Esophagus muscularis mucosa (tissue), 4 donors: ENCODE measurements at regions not wholly inside any gene's neighbourhood (a gene's known extent, or its start where the extent isn't known, plus 50 kb on each side); places are given as distances from the start of the nearest gene placed in this dataset.
"Not testable (repeated sequence)": the region's sequence is repeated elsewhere in the genome, so short reads cannot be mapped to it uniquely, and the experiment has no call there.

Experiments used
- DNase-seq: peaks from one replicate; pipeline ENCODE4 v3.0.0-alpha.2; 2017; ENCODE audit errors: extremely low spot score
- H3K27ac ChIP-seq, 4 donors: fragments of 200-600 bp; sonication (generic); replicated peaks in 1 of 4; 1 replicate in 3 of 4; 2 replicates in 1 of 4; pipeline ENCODE4 v1.5.1; 2016 to 2019; ENCODE audit warnings: mild to moderate bottlenecking in 1 of 4
- H3K27me3 ChIP-seq, 4 donors: fragments of 200-600 bp; sonication (generic); one replicate each; pipeline versions ENCODE4 v1.5.1 to v1.6.0; 2016 to 2019
- H3K36me3 ChIP-seq, 4 donors: fragments of 200-600 bp; sonication (generic); one replicate each; pipeline ENCODE4 v1.5.1; 2016 to 2019
- H3K4me1 ChIP-seq, 4 donors: fragments of 200-600 bp; sonication (generic); one replicate each; pipeline ENCODE4 v1.5.1; 2016 to 2019
- H3K4me3 ChIP-seq, 4 donors: fragments of 200-600 bp; sonication (generic); 1 replicate in 2 of 4; 2 replicates in 2 of 4; pipeline ENCODE4 v1.5.1; 2016 to 2019; ENCODE audit warnings: mild to moderate bottlenecking in 4 of 4, moderate library complexity in 1 of 4
- H3K9me3 ChIP-seq, 4 donors: fragments of 200-600 bp; sonication (generic); 1 replicate in 3 of 4; 2 replicates in 1 of 4; pipeline ENCODE4 v1.5.1; 2016 to 2019
- EP300 ChIP-seq: sonication (generic); formaldehyde crosslinking; IDR thresholded peaks from one replicate; pipeline ENCODE4 v1.6.1; 2017; ENCODE audit warnings: antibody characterized with exemption
- POLR2A ChIP-seq: fragments of 450-650 bp; IDR thresholded peaks from one replicate; pipeline ENCODE4 v1.6.1; 2017; ENCODE audit warnings: antibody characterized with exemption, moderate library complexity, mild to moderate bottlenecking, low read depth
- POLR2AphosphoS5 ChIP-seq, 2 donors: sonication (generic); formaldehyde crosslinking; IDR thresholded peaks; one replicate each; pipeline ENCODE4 v1.6.1; 2017; ENCODE audit warnings: antibody characterized with exemption in 2 of 2
- WGBS: methylation state at CpG from one replicate; pipeline ENCODE4 v1.1.5; 2018; 5-methylcytosine and 5-hydroxymethylcytosine counted together
- intact Hi-C: fragments of 100-400 bp; cut with DNase I; formaldehyde crosslinking; loops from one replicate; pipeline ENCODE4 v1.15.1; 2023
- TF ChIP-seq, protein P1 (sequence below), 3 experiments: fragments of 200-600 bp in 2 of 3; fragments of 450-650 bp in 1 of 3; sonication (generic) in 2 of 3; IDR thresholded peaks; one replicate each; pipeline ENCODE4 v1.5.1; 2017 to 2019; ENCODE audit warnings: antibody characterized with exemption in 3 of 3, mild to moderate bottlenecking in 2 of 3, moderate library complexity in 1 of 3

DNA sequence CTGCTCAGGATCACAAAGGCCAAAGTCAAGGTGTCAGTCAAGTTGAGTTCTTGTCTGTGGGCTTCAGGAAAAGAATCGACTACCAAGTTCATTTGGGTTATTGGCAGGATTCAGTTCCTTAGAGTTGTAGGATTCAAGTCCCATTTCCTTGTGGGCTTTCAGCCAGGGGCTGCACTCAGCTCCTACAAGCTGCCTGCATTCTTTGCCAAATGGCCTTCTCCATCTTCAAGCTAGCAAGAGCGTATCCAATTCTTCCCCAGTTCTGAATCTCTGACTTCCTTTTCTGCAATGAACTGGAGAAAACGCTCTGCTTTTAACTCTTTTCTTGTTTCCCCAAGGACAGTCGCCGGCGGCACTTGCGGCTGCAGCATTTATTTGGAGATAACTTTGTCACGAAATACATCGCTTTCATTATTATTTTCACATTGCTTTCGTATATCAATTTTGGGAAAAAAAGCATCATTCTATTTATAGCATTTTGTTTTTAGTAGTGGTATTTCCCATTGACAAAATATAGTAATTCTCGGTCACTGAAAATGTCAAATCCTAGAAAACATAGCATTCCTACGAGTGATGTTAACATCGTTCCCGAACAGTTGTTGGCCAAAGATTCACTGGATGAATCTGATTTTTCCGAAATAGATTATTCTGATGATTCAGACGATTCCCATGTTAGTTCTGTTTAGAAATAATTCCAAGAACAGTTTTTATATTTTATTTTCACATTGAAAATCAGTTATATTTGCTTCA is 59.6 kb upstream of the SERPINE2 start:
- peak overlapping the region in 1 of 4 donors; percentile 5 for H3K4me3 ChIP-seq
- no peaks in the 10 kb centered on the region for H3K27me3 ChIP-seq
- no peaks in the 10 kb centered on the region for H3K36me3 ChIP-seq
- TF ChIP-seq POLR2A: no peak
- TF ChIP-seq EP300: no peak
- TF ChIP-seq, protein P1, sequence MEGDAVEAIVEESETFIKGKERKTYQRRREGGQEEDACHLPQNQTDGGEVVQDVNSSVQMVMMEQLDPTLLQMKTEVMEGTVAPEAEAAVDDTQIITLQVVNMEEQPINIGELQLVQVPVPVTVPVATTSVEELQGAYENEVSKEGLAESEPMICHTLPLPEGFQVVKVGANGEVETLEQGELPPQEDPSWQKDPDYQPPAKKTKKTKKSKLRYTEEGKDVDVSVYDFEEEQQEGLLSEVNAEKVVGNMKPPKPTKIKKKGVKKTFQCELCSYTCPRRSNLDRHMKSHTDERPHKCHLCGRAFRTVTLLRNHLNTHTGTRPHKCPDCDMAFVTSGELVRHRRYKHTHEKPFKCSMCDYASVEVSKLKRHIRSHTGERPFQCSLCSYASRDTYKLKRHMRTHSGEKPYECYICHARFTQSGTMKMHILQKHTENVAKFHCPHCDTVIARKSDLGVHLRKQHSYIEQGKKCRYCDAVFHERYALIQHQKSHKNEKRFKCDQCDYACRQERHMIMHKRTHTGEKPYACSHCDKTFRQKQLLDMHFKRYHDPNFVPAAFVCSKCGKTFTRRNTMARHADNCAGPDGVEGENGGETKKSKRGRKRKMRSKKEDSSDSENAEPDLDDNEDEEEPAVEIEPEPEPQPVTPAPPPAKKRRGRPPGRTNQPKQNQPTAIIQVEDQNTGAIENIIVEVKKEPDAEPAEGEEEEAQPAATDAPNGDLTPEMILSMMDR (IDR thresholded peaks at IDR 0.05): no peak
- no peak for TF ChIP-seq POLR2AphosphoS5 (IDR thresholded peaks at IDR 0.05)
- intact Hi-C loops: no loop called here
- H3K9me3 ChIP-seq: no peaks in the 10 kb centered on the region
- 69% methylated on average over 16 of the region's 16 CpGs for WGBS
- H3K27ac ChIP-seq: peak overlapping the region in 2 of 4 donors; percentile 3 to 9
- peak; percentile 55 for DNase-seq
- peaks cover 0 to 12% (median 7%) of the 10 kb centered on the region in 4 donors for H3K4me1 ChIP-seq

DNA sequence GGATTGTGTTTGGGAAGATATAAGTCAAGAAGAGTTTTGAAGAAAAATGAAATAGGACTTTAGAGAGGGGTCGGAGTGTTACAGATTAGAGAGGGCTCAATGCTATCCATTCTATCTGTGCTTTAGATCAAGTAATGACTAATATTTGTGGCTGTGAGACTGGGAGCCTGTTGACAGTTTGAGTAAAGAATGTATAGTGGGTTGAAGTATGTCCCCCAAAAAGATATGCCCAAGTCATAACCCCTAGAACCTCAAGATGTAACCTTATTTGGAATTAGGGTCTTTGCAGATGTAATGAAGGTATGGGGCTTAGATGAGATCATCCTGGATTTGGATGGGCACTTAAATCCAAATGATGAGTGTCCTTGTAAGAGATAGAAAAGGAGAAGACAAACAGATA is 55.3 kb upstream of the SERPINE2 start:
- TF ChIP-seq, protein P1 (IDR thresholded peaks at IDR 0.05): no peak
- TF ChIP-seq POLR2A (no peak), EP300 (no peak), POLR2AphosphoS5 (IDR thresholded peaks at IDR 0.05) (no peak)
- no peak for DNase-seq
- 87% methylated on average over 1 of the region's 1 CpG for WGBS
- intact Hi-C loops: no loop called here
- H3K9me3 ChIP-seq: no peaks in the 10 kb centered on the region
- H3K4me1 ChIP-seq: peaks cover 0 to 4% (median 0%) of the 10 kb centered on the region in 4 donors
- H3K4me3 ChIP-seq: no peak overlapping the region
- no peaks in the 10 kb centered on the region for H3K27me3 ChIP-seq
- no peak overlapping the region for H3K27ac ChIP-seq
- no peaks in the 10 kb centered on the region for H3K36me3 ChIP-seq

DNA sequence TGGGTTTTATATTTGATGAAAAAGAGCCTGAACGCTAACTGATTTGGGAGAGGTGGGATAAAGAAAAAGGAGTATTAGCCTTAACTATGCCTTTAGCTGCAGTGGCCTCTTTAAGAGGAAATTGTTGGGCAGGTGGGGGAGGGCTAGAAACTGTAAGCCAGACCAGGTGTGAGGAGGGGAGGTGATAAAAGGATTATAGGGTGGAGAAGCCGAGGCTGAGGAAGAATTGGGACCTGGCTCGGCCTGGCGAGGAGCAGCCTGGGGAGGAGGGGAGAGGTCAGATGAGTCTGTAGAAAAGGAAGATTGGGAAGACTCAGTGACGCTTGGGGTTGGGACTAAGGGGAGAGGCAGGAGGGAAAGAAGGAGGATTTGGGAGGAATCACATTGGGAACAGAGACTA is 52.6 kb upstream of the SERPINE2 start:
- H3K36me3 ChIP-seq, H3K27ac ChIP-seq, H3K4me3 ChIP-seq, intact Hi-C loops, DNase-seq, H3K4me1 ChIP-seq, H3K27me3 ChIP-seq, H3K9me3 ChIP-seq: not testable (repeated sequence)
- 90% methylated on average over 5 of the region's 5 CpGs for WGBS

DNA sequence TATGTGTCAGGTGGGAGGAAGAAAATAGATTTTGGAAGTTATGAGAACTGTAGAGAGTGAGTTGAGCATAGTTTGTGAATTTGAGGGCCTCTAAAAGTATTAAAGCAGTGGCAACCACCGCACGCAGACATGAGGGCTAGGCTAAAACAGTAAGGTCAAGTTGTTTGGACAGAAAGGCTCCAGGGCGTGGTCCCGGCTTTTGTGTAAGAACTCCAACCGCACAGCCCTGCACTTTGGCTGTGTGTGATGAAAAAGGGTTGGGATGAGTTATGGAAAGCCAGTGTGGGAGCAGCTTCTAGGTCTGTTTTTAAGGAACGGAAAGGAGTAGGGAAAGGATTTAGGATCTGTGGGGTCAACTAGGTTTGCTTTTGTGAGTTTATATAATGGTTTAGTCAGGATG is 50.5 kb upstream of the SERPINE2 start:
- H3K27me3 ChIP-seq, H3K27ac ChIP-seq, intact Hi-C loops, DNase-seq, H3K4me3 ChIP-seq, H3K4me1 ChIP-seq, H3K36me3 ChIP-seq, H3K9me3 ChIP-seq: not testable (repeated sequence)
- 83% methylated on average over 6 of the region's 6 CpGs for WGBS
